GM18868 (cell line): ENCODE measurements at regions not wholly inside any gene's neighbourhood (a gene's known extent, or its start where the extent isn't known, plus 50 kb on each side); places are given as distances from the start of the nearest gene placed in this dataset.
"Not testable (repeated sequence)": the region's sequence is repeated elsewhere in the genome, so short reads cannot be mapped to it uniquely, and the experiment has no call there.

Experiments used
- ATAC-seq: cut with Tn5 transposase; IDR thresholded peaks from one replicate; pipeline ENCODE4 v1.9.1; 2021; ENCODE audit warnings: mild to moderate bottlenecking, moderate library complexity; ENCODE audit not compliant: unreplicated experiment

DNA sequence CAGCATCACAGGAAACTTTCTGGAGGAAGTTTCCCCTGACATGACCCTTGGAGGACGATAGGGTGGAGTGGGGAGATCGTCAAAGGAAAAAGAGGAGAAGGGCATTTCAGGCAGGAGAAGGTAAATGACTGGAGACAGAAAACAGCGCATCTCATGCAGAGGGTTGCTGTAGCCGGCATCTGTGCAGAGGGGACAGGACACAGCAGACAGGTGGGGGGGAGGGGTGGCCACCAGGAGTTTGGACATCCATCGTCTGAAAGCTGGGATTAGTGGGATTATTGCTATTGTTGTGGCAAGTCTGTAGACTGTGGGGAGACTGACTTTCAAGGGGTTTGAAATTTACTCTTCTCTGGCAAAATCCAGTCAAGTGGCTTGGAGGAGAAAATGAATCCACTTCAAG is 463.9 kb downstream of the OMA1 start:
- no peak for ATAC-seq

DNA sequence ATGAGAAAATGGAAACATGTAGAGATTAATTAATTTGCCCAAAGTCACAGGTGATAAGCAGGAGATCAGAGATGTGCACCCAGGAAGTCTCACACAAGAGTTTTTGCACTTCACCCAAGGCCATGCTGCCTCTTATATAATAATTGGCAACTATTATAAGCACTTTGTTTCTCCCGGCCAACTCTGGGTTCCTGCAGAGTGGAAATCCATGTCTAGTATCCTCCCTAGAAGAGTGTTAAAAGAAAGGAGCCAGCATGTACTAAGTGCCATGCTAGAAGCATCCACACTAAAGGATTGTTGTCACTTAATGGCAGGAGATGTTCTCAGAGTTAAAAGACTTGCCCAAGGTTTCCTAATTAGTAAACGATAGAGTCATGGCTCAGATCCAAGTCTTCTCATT is 470.3 kb downstream of the OMA1 start:
- ATAC-seq: no peak

DNA sequence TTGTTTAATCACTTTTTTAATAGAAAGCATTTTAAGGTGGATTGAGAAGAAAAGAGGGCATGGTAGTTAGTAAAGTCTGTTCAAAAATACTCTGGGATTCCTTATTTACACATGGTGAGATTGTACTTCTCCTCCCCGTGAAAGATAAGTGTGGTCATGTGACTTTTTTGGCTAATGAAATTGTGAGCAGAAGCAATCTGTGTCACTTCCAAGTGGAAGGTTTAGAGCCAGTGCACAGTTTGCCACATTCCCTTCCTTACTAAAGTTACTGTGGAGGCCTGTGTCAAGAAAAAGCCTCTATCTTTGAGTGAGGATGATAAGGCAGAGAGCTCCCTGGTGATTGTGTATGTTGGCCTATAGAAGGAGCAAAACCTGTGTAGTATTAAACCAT is 471.3 kb downstream of the OMA1 start:
- no peak for ATAC-seq

DNA sequence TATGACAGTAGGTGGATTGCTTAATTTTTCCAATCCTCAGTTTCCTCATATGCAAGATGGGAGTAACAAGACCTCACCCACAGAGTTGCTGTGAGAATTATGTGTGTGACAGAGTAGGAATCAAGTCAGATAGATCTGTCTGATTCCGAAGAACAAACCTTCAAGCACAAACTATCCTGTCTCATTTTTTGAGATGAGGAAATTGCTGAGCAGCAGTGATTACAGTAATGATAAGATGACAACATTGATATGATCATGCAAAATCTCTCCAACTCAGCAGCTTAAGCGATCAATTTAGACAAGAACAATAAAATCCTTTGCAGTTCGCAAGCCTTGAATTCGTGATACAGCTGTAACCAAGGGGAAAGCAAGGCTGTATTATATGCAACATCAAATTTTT is 474.1 kb downstream of the OMA1 start:
- ATAC-seq: no peak

DNA sequence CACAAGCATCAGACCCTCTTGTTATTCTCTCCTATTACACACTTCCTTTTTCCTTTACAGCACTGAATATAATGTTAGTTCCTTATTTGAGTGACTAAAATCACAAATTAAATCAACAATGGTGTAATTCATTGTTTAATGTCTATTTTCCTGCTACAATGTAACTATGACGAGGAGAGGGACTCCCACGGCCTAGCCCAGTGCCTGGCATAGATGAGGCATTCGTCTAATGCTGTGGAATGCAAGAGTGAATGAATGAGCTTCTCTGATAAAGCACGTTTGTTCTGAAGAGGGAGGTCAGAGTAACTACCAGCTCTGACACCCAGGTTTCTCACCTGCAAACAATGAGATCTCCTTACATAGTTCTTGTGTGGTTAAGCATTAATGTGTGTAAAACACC is 479.4 kb downstream of the OMA1 start:
- no peak for ATAC-seq

DNA sequence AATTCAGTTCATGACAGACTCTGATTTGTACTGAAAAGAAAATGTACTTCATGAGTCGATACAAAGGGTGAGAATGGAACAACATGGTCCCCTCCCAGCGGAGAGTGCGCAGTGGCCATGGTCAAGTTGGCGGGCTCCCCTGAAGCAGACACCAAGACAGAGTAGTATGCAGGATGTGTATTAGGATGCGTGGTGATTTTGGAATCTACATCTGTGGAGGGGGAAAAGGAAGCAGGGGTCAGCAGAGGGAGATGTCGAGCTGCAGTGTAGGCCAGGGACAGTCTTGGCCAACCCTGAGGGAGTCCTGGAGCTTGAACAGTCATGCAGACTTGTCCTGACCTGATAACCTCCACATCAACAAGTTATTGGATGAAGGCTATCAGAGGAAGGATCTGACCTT is 481.0 kb downstream of the OMA1 start:
- ATAC-seq: no peak

DNA sequence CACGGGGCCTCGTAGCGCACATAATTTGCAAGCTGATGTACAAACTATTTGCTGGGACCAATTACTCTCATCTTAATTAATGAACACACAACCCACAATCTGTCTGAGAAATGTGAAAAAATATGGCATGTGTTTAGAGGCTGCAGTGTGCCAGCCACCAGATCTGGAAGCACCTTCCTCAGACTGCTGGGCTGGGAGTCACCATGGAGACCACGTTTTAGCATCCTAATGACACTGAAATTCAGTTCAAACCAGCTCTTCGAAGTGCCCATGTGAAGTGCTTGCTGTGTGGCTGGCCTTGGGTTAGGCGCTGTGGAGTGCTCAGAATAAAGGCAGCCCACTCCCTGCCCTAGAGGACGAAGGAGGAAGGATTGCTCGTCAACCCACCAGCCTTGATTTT is 482.4 kb downstream of the OMA1 start:
- no peak for ATAC-seq

DNA sequence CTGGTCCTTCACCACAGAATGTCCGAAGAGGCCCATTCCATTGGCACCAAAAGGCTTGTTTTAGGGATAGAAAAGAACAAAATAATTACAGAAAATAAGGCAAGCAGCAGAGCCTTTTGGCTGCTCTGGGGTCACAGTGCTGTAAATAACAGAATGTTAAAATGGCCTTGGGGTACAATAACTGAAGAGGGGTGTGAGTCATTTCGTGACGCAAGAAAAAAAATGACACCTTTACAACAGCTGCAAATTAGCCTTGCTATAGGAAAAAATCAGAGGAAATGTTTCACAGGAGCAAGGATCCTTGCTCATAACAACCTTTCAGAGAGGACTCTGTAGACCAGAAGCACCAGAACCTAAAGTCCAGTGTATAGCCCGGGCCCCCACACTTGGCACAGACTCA is 483.4 kb downstream of the OMA1 start:
- ATAC-seq: no peak

DNA sequence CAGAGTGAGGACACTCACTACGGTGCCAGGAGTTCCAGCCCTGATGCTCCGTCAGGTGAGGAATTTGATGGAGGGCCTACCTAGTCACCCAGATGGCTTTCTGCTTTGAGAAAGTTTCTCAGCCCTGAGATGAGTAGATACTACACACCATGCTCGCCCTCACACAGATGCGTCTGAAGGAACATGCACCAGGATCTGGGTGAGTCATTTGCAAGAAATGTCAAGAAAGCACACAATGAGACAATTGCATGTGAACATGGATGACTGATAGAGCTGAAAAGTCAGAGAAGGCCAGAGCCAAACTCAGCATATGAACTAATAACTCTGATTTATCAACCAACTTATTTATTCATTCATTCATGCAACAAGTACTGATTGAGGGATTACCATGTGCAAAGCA is 483.9 kb downstream of the OMA1 start:
- no peak for ATAC-seq

DNA sequence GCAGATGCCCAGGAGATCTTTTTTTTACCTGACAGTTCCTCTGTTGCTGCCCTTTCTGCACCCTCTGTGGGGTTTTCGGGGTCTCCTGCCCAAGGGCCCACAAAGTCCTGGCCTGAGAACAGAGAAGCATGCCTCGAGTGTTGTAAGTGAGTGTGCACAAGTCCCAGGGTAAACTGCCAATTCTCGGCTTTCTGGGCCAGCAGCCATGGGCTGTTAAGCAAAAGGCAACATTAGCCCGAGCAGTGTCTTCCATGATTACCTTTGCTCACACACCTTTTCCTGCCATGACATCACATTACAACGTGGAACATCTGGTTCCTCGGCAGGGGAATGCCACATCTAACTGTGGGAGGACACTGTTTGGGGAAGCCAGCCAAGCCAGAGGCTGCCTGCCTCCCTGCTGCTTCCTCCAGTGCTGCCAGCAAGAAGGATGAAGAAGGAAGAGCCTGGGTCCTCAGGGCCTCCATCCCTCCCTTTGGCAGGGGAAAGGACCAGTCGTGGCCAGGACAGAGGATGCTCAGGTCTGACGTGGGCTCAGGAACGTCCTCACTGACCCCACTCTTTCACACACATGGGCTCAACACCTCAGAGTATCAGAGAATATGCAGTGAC is 485.9 kb downstream of the OMA1 start:
- ATAC-seq: no peak

DNA sequence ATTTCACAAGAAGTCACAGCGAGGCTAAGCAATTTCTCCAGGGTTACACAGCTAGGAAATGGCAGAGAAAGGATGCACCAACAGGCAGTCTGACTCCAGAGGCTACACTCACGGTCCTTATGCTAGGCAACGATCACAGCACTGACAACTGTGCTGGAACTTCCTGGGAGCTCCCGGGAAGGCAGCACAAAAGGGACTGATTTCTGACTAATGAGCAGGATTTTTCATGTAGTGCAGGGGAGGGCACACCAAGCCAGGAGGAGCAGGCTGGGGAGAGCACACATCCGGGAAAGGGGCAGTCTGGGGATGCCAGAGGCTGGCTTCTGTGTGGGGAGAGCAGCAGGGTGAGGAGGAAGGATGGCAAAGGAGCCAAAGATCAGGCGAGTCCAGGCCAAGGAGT is 486.7 kb downstream of the OMA1 start:
- no peak for ATAC-seq

DNA sequence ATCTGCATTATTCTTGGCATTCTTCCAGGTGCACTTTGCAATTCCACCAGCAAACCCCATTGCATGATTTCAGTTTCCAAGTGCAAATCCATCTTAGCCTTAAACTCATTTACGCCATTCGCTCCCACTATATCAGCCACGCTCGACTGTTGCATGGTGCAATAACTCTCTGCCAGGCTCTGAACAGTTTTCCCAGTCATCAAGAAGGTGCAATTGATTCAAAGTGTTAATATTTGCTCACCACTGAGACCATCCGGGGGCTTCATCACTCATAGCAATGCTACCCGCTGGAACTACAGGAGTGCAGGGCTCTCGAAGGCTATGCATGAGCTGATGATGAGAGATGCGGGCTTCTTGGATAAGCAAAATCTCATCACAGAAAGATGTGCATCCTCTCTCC is 488.2 kb downstream of the OMA1 start:
- ATAC-seq: no peak

DNA sequence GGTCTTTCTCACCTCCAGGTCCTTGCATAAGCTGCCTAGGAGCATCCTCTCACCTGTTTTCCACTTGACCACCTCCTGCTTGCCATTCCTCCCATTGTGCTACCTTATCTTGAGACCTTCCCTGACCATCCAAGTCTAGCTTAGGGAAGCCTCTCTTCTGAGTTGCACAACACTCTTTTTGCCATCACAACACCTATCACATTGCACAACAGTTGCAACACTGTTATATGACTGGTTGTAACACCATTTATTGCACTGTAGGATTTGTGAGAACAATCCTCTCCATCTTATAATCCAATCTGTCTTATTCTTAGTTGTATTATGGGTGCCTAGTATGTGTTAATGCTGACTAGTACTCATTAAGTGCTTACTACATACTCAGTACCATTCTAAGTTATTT is 488.7 kb downstream of the OMA1 start:
- no peak for ATAC-seq

DNA sequence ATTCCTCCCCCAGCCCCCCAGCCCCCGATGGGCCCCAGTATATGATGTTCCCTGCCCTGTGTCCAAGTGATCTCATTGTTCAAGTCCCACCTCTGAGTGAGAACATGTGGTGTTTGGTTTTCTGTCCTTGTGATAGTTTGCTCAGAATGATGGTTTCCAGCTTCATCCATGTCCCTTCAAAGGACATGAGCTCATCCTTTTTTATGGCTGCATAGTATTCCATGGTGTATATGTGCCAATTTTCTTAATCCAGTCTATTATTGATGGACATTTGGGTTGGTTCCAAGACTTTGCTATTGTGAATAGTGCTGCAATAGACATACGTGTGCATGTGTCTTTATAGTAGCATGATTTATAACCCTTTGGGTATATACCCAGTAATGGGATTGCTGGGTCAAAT is 495.3 kb downstream of the OMA1 start:
- ATAC-seq: not testable (repeated sequence)

DNA sequence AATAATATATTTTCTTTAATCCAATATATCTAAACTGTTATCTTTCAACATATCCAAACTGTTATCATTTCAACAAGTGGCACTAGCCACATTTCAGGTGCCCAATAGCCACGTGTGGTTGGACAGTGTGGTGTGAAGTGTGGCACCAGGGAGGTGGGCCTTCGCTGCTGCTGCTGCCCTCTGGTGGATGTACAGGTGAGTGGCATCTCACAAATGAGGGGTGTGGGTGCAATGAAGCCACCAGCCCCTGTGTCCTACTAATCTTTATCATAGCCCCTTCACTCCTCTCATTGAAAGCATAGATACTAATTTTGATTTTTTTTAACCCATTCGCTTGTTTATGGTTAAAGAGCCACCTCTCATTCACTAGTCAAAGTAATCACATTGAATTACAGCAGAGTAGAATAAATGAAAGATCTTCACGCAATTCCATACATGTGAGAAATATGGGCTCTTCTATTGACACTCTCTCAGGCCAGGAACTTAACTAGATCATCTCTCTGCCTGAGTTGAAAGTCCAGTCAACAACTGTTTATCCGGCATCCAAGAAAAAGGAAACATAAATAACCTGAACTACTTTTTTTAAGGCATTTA is 499.2 kb downstream of the OMA1 start:
- peak; percentile 75 for ATAC-seq

DNA sequence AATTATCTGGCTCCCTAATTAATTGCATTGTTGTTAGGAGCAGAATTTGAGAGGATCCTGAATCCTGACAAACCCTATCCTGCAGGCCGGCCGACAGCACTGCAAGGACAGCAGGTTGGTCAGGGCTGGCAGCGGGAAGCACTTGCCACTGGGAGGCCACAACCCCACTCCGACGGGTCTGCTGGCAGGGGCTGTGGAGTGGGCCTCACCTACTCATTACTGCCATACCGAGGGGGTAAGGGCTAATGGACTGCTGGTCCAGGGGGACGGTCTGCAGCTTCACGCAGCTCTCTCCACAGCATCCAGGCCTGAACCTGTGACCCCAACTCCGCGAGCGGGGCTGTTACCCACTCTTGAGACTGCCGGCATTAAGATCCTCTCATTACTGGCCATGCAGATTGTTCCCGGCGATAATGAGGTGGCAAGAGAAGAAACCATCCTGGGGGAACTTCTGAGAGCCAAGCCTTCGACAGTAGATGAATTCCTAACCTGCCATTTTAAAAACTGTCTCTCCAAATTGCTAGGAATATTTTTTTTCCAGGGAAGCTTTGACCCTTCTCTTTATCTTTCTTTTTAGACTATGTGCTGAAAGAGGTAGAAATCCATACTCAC is 501.3 kb downstream of the OMA1 start:
- ATAC-seq: no peak

DNA sequence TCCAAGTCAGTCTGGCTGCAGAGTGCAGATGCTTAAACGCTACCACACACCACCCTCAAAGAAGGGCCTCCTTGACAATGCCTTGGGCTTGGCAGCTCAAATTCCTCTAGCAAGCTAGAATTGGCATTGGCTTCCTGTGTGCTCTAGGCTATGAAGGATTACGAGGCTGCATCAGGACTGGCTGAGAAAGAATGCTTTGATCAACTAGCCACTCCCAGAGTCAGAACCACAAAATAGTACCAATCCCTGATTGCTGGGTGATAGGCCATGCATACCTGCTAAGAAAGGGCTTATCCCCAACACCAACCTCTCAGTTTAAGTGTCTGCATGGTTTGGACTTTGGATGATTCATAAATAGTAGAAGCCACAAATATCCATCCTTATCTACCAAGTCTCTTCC is 504.9 kb downstream of the OMA1 start:
- ATAC-seq: no peak

DNA sequence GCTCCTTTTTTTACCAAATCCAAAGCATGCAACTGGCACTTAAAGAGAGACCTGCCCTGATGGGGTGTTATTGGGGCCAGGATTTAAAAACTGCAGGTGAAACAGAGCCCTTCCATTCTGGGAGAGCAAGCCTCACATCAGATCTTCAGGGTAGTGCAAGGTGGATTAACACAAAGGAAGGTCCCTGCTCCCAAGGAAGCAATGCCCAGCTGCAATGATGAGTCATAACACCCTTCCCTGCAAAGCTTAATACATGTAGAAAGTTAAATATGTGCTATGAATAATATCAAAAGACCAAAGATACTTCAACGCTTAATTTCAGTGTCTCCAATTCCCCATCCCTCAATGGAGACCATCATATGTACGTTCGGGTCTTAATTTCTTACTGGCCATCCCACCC is 508.0 kb downstream of the OMA1 start:
- ATAC-seq: no peak

DNA sequence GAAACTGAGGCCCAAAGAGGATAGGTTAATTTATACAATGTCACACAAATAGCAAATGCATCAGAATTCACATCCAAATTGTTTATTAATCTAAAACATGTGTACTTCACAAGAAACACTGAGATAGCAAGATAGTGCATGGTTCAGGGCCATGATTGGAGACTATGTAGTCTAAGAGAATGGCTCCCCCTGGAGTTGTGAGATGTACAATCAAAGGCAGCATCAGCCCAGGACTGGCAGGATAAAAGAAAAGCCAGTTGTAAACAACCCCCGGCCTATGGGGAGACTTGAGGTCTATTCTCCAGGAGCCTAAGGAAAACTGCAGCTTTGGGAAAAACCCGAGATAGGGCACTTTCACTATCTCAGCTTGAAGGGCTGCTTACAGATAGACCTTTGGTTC is 511.0 kb downstream of the OMA1 start:
- no peak for ATAC-seq

DNA sequence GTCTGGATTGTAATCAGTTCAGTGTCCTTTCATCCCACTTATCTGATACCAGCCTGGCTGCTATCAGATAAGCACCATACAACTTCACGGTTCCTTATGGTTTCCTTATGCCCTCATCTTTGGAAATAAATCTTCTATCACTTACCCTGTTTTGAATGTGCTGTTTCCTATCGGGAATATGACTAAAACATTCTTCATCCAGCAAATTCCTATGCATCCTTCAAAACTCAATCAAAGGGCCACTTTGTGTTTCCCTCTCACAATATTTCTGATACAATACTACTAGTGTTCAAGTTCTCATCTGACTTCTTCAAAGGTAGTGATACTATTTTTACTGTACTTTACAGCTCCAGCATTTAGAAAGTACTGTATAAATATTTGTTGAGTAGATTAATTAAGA is 513.2 kb downstream of the OMA1 start:
- no peak for ATAC-seq

DNA sequence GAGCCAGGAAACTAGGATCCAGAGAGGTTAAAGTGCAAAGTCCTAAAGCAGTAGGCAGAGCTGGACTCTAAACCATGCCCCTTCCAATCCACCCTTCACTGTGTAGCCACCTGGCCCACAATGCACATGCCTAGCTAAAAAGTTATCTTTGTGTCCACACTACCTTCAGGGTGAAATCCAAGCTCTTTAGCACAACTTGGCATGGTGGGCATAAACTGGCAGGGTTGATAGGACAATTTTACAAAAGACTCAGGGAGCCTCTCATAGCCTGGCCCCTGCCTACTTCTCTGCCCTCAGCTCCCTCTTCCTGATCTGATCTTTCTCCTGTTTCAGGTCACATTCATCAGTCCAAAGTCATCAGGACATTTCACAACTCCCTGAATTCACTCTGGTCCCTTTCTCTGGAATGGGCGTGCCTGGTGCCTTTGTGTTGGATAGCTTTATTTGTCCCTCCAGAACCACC is 513.9 kb downstream of the OMA1 start:
- ATAC-seq: no peak

DNA sequence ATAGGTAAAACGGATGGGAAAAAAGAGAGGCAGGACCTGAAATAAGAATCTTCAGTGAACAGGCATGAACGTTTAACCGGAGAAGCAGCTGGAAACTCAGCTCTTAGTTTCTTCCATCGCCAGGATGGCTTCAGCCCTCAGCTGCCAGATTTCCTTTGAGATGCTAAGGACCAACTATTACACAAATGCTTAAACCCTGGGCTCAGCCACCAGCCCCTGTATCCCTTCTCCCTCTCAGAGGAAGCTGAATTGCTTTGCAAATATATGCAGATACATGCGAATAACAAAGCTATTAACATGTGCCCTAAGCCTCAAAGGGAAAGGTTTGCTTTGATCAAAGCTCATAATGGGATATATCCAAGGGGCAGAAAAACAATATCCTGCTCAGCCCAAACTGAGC is 515.1 kb downstream of the OMA1 start:
- ATAC-seq: no peak

DNA sequence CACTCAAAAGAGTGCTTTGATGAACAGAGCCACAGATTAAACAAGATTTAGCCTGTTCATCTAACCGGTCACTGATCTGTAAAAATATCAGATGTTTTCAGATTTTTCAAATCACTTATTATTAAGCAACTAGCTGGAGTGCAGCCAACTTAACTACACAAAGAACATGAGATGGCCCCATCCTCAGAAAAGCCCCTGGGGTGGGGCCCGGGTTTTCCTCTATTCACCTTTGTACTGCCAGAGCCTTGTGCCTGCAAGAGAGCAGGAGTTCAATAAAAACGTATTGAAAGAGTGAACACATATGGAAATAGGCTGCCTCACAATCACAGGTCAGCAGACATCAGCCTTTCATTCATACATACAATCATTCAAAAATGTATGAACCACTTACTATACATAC is 516.1 kb downstream of the OMA1 start:
- no peak for ATAC-seq
